ENCODE measurements at regions not wholly inside any gene's neighbourhood (a gene's known extent, or its start where the extent isn't known, plus 50 kb on each side); places are given as distances from the start of the nearest gene placed in this dataset.

GRCh38 chr16:79946252-79946651, 345.7 kb upstream of the MAF start:
- no peaks in the 10 kb centered on the region for H3K9me3 Mint-ChIP-seq
- Histone ChIP-seq H3K14ac (ENCODE audit: insufficient read depth, low read length) (no peak overlapping the region), H3K4ac (ENCODE audit: low read depth, low read length) (no peak overlapping the region), H2AFZ (ENCODE audit: low read length) (no peak overlapping the region), H2BK120ac (ENCODE audit: low read depth, low read length, poor library complexity, severe bottlenecking) (no peak overlapping the region), H4K8ac (replicated peaks; ENCODE audit: insufficient read length, low read depth, low read length) (no peak overlapping the region), H3K9me3 (ENCODE audit: control insufficient read depth, low read depth, low read length) (no peaks in the 10 kb centered on the region), H4K5ac (ENCODE audit: insufficient read length, low read depth, low read length) (no peak overlapping the region), H3K4me1 (ENCODE audit: insufficient read depth, low read length) (no peaks in the 10 kb centered on the region), H3K9ac (ENCODE audit: extremely low read depth, insufficient read length, low read length) (no peak overlapping the region), H4K20me1 (ENCODE audit: control insufficient read depth, insufficient read depth, insufficient read length) (no peaks in the 10 kb centered on the region), H4K91ac (ENCODE audit: insufficient read length, low read depth, low read length) (no peak overlapping the region), H3K79me1 (ENCODE audit: insufficient read depth, low read depth, low read length, poor library complexity, severe bottlenecking) (no peaks in the 10 kb centered on the region), H3K23me2 (ENCODE audit: insufficient read length, low read depth, low read length, poor library complexity, severe bottlenecking) (no peaks in the 10 kb centered on the region), H3K56ac (ENCODE audit: insufficient read length, low read depth, low read length) (no peak overlapping the region), H2BK12ac (ENCODE audit: insufficient read length, low read depth, low read length) (no peak overlapping the region), H2BK5ac (ENCODE audit: insufficient read length, low read length) (no peak overlapping the region), H2BK20ac (ENCODE audit: low read depth, low read length, poor library complexity, severe bottlenecking) (no peak overlapping the region), H2AK5ac (ENCODE audit: insufficient read length, low read length) (no peak overlapping the region), H3K79me2 (ENCODE audit: insufficient read depth, low read length) (no peaks in the 10 kb centered on the region), H3T11ph (ENCODE audit: low read length) (no peak overlapping the region), H3K18ac (ENCODE audit: insufficient read length, low read depth, low read length) (no peak overlapping the region), H3K4me2 (ENCODE audit: insufficient read depth, insufficient read length, low read length) (no peak overlapping the region), H3K27me3 (ENCODE audit: insufficient read depth, low read length) (no peaks in the 10 kb centered on the region), H2BK15ac (ENCODE audit: low read depth, low read length) (no peak overlapping the region), H3K27ac (ENCODE audit: insufficient read length, low read depth, low read length) (no peak overlapping the region), H3K23ac (ENCODE audit: insufficient read length, low read depth, low read length) (no peak overlapping the region)
- no CpG with 5 or more reads among the region's 2 CpGs for WGBS (ENCODE audit: extremely low coverage, insufficient read length, low lambda C conversion rate)
- H3K27me3 Mint-ChIP-seq (ENCODE audit: low read depth): no peaks in the 10 kb centered on the region
- H3K4me3 Mint-ChIP-seq: no peak overlapping the region
- no peak overlapping the region for H3K27ac Mint-ChIP-seq
- H3K36me3 Mint-ChIP-seq (ENCODE audit: insufficient read depth in 1 of 3, low read depth in 3 of 3): no peaks in the 10 kb centered on the region
- H3K4me1 Mint-ChIP-seq: no peaks in the 10 kb centered on the region
- no peak for DNase-seq
- no peak for TF ChIP-seq CTCF (conservative IDR thresholded peaks at IDR 0.05)

Data from H9 (cell line).